ENCODE measurements at regions not wholly inside any gene's neighbourhood (a gene's known extent, or its start where the extent isn't known, plus 50 kb on each side); places are given as distances from the start of the nearest gene placed in this dataset.
"Not testable (repeated sequence)": the region's sequence is repeated elsewhere in the genome, so short reads cannot be mapped to it uniquely, and the experiment has no call there.

DNA sequence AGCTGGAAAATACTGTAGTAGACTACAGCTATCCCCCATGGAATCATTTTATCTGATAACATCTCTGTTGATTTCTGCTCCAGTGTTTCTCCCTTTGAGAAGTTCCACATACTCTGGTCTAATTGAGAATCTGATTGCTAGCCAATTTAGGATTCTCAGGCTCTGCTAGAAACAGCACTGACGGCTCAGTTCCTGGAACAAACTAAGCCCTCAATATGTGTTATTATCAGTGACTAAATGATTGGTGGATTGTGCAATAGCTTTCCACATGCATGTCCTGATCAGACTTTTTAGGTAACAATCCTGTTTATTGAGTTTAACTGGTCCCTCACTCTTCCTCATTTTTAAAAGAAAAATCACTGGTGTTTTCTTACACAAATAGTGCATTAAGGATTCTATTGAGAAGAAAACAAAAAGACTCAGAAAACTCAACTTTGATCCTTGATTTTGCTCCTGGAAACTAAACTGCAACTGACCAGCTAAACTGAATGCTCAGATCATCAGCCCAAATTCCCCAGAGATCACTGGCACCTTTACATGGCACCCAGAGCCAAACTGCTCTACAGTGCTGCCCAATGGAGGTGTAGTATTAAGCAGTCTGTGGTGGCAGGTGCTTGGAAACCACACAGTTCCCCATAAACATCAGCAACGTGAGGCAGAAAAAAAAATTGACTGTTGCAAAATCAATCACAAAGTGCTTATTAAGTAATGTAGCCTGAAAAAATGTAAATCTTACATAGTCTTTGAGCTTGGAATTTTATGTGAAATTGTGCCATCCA, 423.7 kb downstream of the TOX3 start:
- DNase-seq (ENCODE audit: low read depth), result no peak
- TF ChIP-seq, protein P1, sequence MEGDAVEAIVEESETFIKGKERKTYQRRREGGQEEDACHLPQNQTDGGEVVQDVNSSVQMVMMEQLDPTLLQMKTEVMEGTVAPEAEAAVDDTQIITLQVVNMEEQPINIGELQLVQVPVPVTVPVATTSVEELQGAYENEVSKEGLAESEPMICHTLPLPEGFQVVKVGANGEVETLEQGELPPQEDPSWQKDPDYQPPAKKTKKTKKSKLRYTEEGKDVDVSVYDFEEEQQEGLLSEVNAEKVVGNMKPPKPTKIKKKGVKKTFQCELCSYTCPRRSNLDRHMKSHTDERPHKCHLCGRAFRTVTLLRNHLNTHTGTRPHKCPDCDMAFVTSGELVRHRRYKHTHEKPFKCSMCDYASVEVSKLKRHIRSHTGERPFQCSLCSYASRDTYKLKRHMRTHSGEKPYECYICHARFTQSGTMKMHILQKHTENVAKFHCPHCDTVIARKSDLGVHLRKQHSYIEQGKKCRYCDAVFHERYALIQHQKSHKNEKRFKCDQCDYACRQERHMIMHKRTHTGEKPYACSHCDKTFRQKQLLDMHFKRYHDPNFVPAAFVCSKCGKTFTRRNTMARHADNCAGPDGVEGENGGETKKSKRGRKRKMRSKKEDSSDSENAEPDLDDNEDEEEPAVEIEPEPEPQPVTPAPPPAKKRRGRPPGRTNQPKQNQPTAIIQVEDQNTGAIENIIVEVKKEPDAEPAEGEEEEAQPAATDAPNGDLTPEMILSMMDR (IDR thresholded peaks at IDR 0.05; ENCODE audit: insufficient read depth, low read depth, low read length), result no peak

DNA sequence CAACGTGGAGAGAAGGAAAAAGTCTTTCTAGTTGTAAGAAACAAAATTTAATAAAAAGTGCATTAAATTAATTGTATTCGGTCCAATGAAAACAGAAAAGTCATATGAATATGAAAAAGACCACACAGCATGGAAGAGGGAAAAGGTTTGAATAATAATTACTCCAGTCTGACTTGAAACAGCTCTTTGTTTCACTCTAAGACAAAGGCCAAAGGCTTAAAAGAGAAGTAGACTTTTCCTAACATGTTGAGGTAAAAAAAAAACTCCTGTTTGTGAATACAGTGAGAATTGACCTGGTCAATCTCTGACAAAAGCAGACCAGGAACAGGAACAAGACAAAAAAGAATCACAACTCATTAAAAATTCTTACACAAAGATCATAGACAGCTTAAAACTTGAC, 429.8 kb downstream of the TOX3 start:
- DNase-seq (ENCODE audit: low read depth), result no peak
- H3K4me3 ChIP-seq (ENCODE audit: low read depth, low read length), result no peak overlapping the region
- TF ChIP-seq, protein P1 (IDR thresholded peaks at IDR 0.05; ENCODE audit: insufficient read depth, low read depth, low read length), result no peak

More for the DNA sequence above, 423.7 kb downstream of the TOX3 start:
- no peak overlapping the region for H3K4me3 ChIP-seq (ENCODE audit: low read depth, low read length)

DNA sequence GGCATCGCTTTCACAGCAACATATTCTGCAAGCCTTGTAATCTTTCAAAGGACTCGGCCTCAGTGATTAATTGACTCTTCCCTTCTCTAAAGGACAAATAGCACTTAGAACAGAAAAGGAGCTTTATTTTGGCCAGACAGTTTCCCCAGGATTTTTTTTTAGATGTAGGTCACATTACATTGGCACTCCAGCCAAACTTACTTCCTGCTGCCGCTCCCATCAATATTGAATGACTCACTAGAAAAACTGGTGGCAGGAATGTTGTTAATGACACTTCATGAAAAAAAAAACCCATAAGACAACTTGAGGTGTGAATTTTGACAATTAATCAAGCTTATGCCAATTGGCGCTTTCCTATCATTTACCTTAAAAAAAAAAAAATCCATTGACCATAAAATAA, 432.6 kb downstream of the TOX3 start:
- no peak overlapping the region for H3K4me3 ChIP-seq (ENCODE audit: low read depth, low read length)
- DNase-seq (ENCODE audit: low read depth), result no peak

DNA sequence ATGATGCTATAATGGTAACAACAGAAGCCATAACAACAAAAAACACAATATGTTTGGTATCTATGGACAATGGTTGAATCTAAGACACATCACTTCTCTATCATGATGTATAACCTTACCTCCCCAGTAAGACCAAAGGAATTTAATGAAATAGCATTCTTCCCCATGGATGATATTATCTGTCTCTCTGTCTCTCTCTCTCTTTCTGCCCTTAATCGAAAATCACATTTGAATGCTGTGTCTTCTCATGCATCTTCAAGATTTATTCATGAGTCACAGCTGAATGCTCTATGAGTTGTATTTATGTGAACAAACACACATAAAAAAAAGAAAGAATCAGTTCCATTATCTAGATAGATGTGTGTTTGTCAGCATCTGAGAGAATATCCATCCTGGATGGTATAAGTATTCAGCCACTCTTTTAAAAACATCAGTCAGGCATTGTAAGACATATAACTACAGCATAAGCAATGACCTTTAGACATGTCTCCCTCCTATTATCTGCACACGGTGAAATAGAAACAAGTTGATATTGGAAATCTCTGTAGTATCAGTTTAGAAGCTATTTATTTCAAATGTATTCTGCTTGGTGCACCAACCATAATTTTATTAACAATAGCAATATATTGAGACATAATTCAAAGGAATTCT, 433.3 kb downstream of the TOX3 start:
- no peak for DNase-seq (ENCODE audit: low read depth)
- TF ChIP-seq, protein P1 (IDR thresholded peaks at IDR 0.05; ENCODE audit: insufficient read depth, low read depth, low read length), result no peak
- no peak overlapping the region for H3K4me3 ChIP-seq (ENCODE audit: low read depth, low read length)

More for the DNA sequence above, 432.6 kb downstream of the TOX3 start:
- TF ChIP-seq, protein P1 (IDR thresholded peaks at IDR 0.05; ENCODE audit: insufficient read depth, low read depth, low read length), result no peak

DNA sequence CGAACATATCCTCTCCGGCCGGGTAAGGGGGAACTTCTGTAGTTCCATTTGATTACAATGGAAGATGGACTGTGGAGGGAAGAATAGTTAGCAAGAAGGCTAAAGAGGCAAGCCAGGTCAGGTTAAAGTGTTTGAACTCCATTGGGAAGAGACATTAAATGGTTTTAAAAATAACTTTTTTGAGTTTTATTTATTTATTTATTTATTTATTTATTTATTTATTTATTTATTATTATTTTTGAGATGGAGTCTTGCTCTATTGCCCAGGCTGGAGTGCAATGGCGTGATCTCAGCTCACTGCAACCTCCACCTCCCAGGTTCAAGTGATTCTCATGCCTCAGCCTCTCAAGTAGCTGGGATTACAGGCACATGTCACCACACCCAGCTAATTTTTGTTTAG, 441.9 kb downstream of the TOX3 start:
- DNase-seq (ENCODE audit: low read depth); H3K4me3 ChIP-seq (ENCODE audit: low read depth, low read length): not testable (repeated sequence)

DNA sequence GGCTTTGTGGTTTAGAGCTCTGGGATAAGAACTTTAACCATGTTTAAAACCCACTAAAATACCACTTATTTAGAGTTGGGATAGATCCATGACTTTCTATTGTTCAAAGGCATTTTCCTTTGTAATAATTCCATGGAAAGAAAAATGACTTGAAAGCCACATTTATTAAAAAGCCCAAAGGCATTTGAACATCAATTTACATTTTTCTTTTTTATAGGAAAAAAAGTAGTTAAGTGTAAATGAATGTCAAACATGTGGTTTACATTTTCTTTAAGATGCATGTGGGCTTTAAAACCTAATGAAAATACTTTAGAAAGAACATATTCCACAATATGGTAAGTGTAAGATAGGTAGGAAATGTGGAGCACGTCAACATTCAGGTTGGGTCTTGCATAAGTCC, 443.2 kb downstream of the TOX3 start:
- H3K4me3 ChIP-seq (ENCODE audit: low read depth, low read length), result no peak overlapping the region
- TF ChIP-seq, protein P1 (IDR thresholded peaks at IDR 0.05; ENCODE audit: insufficient read depth, low read depth, low read length), result no peak
- DNase-seq (ENCODE audit: low read depth), result no peak

DNA sequence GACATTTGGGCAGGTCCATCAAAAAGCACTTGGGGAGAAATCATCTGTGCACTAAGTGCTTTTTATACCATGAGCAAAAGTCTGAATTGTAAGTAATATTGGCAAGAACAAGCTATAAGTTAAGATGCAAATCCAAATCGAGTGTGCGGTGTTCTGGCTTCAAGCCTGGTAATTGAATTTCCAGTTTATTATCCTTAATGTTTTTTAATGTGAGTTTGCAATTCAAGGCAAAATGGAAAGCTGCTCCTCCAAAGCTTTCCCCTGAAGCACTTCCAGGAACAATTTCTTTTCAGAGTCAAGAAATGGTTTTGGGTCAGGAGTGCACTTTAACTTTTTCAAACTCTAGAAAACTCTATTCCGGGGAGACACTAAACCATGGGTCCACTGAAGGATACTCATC, 445.7 kb downstream of the TOX3 start:
- no peak for DNase-seq (ENCODE audit: low read depth)
- TF ChIP-seq, protein P1 (IDR thresholded peaks at IDR 0.05; ENCODE audit: insufficient read depth, low read depth, low read length), result no peak
- H3K4me3 ChIP-seq (ENCODE audit: low read depth, low read length), result no peak overlapping the region
